NCI-H1417 treated with DMSO at 0.1 percent for 48 hours (cell line): ENCODE measurements at regions not wholly inside any gene's neighbourhood (a gene's known extent, or its start where the extent isn't known, plus 50 kb on each side); places are given as distances from the start of the nearest gene placed in this dataset.
"Not testable (repeated sequence)": the region's sequence is repeated elsewhere in the genome, so short reads cannot be mapped to it uniquely, and the experiment has no call there.

Experiments
- DNase-seq: peaks from one replicate; lab custom pipeline; 2025; lab: John Stamatoyannopoulos, UW

DNA sequence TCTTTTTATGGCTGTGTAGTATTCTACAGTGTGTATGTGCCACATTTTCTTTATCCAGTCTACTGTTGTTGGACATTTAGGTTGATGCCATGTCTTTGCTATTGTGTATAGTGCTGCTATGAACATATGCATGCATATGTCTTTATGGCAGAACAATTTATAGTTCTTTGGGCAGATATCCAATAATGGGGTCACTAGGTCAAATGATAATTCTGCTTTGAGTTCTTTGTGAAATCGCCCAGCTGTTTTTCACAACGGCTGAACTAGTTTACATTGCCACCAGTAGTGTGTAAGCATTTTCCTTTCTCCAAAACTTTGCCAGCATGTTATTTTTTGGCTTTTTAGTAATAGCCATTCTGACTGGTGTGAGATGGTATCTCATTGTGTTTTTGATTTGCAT, 214.8 kb upstream of the TMEM229A start:
- no peak for DNase-seq

DNA sequence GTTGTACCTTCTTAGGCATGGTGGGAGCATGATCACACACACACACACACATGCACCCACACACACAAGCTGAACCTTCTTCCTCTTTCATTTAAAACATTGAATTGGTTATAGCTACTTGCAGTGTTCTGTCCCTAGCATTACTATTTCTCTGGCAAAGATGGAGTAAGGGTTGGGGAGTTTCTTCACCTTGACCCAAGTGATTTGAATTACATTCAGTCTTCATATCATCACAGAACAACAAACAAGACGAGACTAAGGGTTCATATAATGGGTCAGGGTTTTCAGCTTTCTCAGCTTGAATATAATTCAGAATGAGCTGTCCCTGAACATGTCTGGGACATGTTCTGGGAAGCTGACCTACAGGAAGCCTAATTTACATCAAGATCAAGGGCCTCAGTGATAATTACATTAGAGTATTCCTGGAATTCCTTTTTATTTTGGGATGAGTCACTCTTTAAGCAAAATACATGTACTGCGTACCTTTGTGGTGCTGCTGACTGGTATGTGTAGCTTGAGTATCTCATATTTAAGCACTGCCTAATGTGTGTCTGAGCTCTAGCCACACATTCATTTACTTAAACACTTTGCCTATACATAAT, 213.5 kb upstream of the TMEM229A start:
- DNase-seq = no peak

DNA sequence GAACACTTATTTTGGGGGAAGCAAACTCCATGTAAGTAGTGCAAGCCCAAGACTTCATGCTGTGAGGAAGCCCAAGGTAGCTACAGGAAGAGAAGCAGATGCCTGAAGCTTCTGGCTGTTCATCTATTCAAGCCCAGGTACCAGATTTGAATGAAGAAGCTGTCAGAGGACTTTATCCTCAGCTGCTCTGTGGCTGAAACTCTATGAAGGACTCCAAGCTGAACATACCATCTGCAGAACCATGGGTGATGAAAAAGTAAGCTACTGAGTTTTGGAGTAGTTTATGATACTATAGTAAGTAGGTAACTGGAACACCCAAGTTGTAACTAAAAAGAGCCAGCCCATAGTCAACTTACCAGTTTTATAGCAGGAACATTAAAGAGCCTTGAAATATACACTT, 211.6 kb upstream of the TMEM229A start:
- not testable (repeated sequence) for DNase-seq

DNA sequence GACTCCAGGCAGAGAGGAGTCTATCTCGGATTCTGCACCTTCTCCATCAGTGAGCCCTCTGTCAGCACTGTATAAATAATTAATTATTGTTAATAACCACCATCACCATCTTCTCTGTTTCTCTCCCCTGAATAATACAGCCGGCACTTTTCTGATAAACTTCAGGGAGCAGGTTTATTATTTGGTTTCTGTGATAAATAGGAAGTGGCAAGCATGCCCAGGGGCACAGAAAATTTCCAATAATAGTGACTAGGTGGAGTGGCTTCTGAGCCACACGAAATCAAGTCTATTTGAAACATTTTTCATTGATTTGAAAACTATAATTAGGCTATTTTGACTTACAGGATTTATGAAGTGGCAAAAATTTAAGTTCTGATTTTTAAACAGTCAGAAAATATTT, 186.8 kb upstream of the TMEM229A start:
- no peak for DNase-seq

DNA sequence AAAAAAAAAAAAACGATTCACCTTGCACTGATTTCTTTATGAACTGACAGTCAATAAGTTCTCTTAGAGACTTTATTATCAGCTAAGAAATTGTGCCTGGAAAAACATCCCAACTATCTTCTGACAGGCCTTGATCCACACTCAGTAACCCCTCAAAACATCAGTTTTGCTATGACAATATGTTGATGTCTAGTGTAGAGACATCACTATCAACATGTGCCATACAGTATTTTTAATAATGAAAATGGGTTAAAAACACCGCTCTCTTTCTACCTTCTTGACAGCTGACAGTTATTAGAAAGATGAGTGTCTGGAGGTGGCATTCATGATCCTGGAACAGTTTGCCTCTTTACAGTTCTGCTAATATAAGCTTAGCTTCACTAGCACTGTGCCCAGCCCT, 175.8 kb upstream of the TMEM229A start:
- no peak for DNase-seq

DNA sequence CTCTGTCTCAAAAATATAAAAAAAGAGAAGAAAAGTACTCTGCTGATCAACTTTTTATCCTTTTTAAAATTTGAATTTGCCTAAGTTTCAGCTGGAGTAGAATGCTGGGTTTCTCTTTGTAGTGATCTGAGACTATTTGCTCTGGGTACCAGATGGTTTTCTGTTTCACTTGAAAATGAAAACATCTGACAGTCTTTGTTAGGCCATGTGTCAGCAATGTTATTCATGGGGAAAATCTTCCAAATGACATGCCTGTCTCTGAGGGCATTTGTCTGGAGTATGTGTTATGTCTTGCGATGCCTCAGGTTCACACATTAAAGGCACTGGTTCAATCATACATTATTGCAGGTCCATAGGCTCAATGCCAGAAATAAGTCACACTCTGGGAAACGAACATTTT, 175.3 kb upstream of the TMEM229A start:
- DNase-seq = no peak

DNA sequence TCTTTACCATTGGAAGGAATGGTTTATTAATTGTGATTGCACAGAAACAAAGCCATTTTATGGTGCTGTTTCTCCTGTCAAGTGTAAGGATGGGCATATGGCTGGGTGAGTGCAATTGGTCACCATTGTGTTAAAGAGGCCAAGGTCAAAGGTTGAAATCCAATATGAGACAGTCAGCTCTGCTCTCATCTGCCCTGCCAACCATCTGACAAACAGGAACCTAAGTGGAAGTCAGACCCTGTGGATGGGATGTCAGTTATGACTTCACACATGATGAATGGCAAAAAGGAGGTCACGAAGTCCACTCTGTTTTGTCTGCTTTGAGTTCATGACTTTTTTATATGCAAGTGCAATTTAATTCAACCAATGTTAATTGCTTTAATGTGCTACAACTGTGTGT, 172.7 kb upstream of the TMEM229A start:
- DNase-seq = no peak

DNA sequence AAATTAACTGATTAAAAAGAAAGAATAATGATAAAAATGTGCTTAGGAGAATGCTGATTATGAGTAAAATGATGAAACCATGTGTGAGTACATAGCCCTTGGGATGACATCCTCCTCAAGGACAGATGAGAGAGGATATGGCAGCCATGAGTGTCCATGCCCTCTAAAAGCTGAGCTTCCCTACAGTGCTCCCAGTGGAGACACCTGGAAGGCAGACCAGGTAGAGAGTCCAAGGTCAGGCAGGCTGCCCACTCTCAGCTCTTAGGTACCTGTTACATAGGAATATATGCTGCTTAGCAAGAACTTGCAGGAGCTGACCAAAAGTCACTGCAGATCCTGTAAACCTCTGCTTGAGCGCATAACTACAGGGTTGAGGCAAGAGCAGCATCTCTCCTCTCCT, 169.7 kb upstream of the TMEM229A start:
- no peak for DNase-seq

DNA sequence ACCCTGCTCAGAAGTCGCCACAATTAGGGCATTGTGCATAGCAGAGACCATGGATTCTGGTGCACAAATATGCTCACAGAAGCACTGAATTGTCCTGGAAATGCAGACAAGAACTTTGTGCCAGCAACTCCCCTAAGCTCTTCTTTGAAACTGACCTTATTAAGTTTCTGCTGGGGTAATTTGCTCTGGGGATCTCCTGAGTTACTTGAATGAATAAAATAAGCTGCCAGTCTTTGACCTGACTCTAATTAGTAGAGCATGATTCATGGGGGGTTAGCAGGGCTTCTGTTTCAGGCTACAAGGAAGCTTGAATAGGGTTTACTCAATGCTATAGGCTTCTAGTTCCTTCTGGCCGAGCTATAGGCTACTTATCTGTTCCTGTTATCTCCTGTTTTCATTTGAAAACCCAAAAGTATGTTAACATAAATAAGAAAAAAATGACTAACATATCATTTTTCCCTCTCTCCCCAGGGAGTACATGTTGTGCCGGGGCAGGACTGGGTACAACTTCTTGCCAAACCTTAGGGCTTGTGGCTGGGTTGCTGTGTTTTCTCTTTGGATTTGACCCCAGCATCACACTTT, 169.0 kb upstream of the TMEM229A start:
- no peak for DNase-seq

DNA sequence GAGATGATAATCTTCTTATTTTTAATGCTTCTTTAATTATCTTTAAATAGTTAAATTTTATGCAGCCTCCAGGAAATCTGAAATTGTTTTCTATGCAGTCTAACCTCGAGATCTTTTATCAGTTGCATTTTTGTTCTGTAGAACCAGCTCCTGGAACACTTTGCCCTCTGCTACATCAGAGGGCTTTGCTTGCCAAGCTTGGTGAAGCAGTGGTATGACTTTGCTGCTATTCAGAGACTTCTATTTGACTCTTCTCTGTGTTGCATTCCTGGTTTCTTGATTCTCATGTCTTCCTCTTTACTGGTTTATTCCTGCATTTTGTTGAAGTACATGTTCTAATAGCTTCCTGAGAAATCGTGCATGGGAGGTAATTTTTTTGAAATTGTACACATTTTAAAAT, 163.7 kb upstream of the TMEM229A start:
- no peak for DNase-seq

DNA sequence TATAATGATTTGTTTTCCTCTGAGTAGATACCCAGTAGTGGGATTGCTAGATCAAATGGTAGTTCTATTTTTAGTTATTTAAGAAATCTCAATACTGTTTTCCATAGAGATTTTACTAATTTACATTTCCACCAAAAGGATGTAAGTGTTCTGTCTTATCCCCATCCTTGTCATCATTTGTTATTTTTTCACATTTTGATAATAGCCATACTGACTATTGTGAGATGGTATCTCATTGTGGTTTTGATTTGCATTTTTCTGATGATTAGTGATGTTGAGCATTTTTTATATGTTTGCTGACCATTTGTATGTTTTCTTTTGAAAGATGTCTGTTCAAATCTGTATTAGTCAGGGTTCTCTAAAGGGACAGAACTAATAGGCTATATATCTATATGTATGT, 160.0 kb upstream of the TMEM229A start:
- no peak for DNase-seq

DNA sequence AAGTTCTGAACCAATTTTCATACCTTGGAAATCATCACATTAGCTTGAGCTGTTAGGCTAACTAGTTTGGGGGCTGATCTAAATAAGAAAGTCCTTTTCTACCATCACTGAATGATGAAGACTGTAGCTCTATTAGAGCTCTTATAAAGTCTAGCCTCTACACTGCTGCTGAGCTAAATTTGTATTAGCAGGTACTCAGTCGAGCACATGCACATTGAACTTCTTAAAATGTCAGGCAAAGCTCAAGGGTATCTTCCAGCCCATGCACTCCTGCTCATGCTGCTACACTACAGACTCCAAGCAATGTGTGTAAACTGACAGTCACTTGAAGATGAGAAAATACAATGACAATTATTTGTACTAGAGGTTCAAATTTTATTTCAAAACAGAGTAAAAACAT, 158.8 kb upstream of the TMEM229A start:
- no peak for DNase-seq

DNA sequence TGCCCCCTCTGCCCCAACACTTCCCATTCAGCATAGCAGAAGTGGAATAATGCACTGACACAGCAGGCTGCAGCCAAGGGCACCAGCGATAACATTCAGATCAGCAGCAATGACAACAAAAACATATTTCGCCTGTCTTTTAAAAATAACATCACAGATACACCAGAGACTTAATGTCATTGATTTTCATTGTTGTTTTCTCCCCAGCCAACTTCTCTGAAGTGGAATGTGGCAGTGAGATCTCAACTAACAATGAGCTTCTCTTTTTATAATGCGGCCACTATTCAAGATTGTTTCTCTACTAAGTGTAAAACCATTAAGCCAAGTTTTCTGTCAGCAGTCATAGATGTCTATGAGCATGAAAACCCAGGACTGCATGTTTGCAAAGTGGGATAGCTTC, 158.2 kb upstream of the TMEM229A start:
- DNase-seq = no peak

DNA sequence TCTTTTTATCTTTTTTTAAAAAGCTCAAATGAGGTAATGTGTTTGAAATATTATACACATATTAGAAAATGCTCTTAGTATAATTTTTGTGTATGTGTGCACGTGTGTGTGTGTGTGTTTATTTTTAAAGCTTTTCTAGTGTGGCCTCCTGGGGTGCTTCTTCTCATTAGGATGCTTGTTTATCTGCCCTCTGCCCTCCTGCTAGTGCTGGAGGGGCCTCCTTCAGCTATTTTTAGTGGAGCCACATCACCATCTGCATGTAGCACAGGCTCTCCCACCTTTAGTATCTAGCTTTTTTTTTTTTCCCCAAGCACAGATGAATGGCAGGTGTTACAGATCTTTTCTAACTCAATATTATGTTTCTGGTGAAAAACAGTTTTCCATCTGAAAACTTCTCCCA, 155.7 kb upstream of the TMEM229A start:
- DNase-seq = peak; percentile 28

DNA sequence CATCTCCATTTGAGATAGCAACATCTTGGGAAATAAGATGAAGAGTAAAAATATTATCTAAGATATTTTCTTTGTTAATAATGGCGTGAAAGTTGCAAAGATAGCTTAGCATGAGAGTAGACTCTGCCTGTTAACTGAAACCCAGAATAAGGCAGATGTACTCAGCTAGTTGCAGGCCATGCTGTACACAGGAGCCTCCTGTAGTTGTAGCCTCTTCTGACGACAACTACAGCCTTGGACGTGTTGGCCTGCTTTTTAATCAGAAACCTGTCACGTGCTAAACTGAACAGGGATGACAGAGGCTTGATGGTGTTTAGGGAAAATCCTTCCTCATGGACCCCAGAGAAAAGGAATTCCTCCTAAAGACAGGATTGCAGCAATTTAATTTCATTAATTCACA, 155.1 kb upstream of the TMEM229A start:
- DNase-seq = no peak

DNA sequence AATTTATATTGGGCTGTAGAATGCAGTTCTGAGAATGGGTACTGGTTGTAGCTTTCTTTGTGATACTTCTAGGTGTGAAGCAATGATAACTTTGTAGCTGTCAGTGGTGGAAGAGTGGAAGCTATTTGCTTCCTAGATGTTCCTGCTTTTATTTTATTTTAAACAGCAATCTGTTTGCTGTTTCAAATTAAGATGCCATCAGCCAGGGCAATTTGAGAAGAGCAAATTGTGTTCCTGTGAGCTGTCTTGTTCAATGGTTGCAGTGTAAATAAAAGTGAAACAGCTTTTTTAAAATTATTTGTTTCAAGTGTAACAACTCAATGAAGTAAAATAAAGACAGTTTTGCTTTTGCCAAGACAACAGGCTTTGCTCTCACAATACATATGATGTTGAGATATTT, 150.8 kb upstream of the TMEM229A start:
- no peak for DNase-seq

DNA sequence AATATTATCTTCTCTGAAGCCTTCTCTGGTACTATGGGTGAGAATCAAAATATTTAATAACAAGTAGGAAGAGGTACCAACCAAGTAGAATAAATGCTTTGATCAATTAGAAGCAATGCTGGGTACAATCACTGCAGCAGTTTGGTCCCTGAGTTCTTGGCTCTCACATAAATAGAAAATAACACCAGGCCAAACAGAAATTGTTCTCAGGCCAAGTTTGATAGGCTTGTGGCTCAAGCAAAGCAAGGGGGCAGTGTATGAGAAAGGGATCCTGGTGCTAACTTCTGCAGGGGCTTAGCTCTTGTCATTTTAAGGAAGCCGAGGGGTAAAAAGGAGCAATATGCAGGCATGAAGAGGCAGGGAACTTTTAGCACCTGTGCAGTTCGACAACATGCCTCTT, 146.8 kb upstream of the TMEM229A start:
- DNase-seq = no peak

DNA sequence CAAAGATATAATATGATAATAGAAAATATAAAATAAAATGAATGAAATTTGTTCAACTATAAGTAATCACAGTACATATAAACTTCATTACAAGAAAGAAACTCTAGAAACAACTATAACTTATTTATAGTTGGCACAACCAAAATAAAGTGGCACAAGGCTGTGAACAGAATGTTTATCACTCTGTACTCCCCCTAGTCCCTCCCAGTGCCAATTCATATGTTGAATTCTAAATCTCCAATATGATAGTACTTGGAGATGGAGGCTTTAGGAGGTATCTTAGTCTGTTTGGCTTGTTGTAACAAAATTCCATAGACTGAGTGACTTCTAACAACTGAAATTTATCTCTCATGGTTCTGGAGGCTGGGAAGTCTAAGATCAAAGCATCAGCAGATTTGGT, 145.0 kb upstream of the TMEM229A start:
- DNase-seq = no peak

DNA sequence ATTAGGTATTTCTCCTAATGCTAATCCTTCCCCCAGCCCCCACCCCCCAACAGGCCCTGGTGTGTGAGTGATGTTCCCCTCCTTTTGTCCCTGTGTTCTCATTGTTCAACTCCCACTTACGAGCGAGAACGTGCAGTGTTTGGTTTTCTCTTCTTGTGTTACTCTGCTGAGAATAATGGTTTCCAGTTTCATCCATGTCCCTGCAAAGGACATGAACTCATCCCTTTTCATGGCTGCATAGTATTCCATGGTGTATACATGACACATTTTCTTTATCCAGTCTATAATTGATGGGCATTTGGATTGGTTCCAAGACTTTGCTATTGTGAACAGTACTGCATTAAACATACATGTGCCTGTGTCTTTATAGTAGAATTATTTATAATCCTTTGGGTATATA, 138.9 kb upstream of the TMEM229A start:
- not testable (repeated sequence) for DNase-seq

DNA sequence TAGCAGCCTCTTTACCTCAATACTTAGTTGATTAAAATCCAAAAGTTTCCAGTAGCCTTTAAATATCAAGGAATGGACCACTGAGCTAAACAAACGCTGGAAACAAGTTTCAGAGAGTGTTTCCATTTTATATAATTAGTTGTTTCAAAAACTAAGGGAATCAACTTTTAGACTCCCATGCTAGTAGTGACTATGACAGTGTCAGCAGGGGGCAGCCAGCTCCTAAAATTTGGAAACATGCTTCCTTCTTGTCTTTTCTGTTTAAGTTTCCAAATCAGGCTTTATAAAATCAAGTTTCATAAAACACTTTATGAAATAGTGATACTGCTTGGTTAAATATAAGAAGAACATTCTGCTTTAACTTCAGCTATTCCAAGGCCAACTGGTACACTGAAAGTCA, 138.2 kb upstream of the TMEM229A start:
- DNase-seq = no peak

DNA sequence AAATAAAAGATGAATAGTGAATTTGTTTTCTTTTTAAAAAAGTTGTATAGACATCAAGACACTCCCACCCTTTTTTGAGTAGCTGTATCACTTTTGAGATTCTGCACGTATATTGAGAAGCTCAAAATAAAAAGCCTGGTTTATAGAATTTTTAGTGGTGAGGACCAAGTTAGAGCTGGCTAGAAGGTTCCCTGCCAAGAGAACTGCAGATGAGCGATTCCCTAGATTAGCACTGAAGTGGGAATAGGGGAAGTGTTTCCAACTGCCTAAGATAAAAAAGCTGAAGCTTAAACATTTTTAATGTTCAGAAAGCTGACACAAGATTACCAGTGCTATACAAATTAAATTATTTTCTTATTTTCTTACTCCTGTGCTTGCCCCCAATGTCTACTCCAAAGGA, 135.7 kb upstream of the TMEM229A start:
- no peak for DNase-seq

DNA sequence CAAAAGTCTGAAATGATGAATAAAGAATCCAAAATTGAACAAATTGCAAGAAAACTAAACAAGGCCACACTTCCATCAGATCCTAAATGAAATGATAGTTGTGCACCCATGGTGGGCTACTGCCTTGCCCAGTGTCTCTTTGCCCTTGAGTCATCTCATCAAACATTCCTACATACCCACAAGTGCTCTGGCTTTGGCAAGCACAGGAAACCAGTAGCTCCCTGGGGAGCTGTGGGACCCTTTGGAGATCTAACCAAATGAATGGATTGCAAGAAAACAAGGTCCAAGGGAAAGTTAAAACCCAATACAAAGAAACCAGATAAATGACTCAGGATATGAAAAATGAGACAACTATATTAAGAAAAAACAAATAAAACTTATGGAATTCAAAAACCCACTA, 129.8 kb upstream of the TMEM229A start:
- no peak for DNase-seq

DNA sequence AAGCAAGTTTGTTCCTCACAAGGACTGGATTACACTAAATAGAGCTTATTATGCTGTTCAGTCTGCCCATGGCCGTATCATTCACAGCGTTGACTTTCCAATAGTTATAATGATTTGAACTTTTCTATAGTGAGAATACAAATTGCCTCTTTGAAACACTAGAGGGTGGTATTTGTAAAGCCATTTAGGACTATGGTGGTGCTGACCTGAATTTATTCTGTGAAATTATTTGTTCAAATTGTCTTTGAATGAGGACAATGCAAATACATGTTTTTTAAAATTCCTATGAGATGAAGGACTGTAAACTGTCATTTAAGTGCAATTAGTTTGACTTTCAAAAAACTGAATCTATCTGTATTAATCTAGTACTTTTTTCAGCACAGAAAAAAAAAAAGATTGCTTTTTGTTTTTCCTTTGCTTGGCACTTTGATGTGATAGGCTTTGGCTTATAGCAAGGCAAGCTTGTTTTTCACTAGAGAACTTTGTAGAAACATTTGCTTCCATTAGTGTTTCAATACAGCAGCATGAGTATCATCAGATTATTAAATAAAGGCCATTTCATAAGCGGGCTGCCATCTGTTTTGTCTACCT, 122.7 kb upstream of the TMEM229A start:
- peak; percentile 34 for DNase-seq
